RPMI7951 (cell line): ENCODE measurements at regions not wholly inside any gene's neighbourhood (a gene's known extent, or its start where the extent isn't known, plus 50 kb on each side); places are given as distances from the start of the nearest gene placed in this dataset.

Source experiments
- DNase-seq: peaks from one replicate; pipeline ENCODE4 v3.0.0-alpha.2; 2012; ENCODE audit warnings: low read depth

GRCh38 chr17:62882284-62882683 is 74.2 kb upstream of the MARCHF10 start:
- DNase-seq = no peak

DNA sequence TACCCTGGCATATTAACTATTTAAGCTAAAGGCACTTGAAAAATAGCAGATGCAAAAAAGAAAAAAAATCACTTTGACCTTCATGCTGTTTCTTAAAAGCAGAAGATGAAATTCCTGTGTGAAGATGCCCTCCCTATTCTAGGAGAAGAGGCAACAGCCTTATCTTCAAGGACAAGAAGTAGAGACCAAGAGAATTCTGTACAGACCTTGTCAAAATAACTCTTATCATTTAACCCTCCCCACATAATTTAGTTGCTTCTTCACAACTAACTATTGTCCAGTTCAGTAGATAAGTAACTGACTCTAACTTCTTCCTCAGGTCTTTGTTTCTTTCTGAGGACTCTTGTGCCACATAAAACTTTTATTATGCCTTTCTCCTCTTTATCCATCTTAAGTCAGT is 72.0 kb upstream of the MARCHF10 start:
- no peak for DNase-seq

- DNase-seq = no peak
Measured at GRCh38 chr17:62876673-62877405, 68.7 kb upstream of the MARCHF10 start.

GRCh38 chr17:62876063-62876462 is 67.9 kb upstream of the MARCHF10 start:
- no peak for DNase-seq

- DNase-seq = no peak
Measured at GRCh38 chr17:62875296-62875695, 67.2 kb upstream of the MARCHF10 start.

DNA sequence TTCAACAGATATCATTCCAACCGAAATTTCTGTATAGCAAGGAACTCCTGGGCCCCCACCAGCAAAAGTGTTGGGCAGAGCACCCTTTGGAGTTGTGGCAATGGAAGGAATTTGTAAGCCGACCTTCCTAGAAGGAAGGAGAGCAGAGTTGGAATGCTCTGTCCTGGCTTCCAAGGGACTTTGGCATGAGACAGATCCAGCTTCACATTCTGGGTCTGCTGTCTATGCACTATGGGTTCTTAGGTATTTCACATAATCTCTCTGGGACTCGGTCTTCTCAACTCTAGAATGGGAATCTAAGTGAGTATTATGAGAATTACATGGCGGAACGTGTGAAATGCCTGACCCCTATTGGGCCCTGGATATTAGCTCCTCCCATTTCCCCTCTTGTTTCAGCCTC is 63.2 kb upstream of the MARCHF10 start:
- no peak for DNase-seq

GRCh38 chr17:62870552-62870971 is 62.4 kb upstream of the MARCHF10 start:
- DNase-seq = no peak

DNA sequence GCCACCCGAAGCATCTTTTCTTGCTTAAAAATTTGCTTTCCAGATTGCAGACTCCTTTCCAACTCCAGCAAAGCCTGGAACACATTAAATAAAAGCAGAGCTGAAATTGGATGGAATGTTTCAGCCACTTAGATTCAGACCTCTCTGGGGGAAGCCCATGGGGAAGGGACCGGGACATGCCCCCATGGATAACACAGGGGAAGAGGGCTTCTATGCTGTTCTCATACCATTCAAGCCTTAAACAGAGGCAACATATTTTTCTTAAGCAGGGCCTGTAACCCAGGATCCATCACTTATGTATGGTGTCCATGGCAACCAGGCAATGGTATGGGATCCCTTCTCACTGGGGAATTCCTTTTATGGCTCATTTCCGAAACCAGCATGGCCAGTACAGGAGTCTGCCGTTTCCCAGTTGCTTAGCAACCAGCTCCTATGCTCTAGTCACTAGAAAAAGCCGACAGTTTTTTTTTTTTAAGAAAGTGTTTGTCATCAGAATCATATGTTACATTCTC is 62.0 kb upstream of the MARCHF10 start:
- peak; percentile 68 for DNase-seq

DNA sequence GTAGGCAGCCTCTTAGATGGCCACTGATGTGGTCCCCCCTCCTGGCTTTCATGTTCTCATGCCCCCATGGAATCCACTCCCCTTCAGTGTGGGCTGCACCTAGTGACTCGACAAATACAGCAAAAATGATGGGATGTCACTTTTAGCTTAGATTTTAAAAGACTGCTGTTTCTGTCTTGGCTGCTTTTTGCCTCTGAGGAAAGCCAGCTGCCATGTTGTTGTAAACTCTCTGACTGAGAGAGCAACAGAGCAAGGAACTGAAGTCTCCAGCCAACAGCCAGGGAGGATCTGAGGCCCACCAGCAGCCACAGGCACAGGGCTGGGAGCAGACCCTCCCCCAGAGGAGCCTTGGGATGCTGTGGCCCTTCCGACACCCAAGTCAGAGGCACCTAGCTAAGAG is 60.6 kb upstream of the MARCHF10 start:
- DNase-seq = no peak

- no peak for DNase-seq
Measured at GRCh38 chr17:62868008-62868407, 59.9 kb upstream of the MARCHF10 start.

- DNase-seq = no peak
Measured at GRCh38 chr17:62867303-62867702, 59.2 kb upstream of the MARCHF10 start.

DNA sequence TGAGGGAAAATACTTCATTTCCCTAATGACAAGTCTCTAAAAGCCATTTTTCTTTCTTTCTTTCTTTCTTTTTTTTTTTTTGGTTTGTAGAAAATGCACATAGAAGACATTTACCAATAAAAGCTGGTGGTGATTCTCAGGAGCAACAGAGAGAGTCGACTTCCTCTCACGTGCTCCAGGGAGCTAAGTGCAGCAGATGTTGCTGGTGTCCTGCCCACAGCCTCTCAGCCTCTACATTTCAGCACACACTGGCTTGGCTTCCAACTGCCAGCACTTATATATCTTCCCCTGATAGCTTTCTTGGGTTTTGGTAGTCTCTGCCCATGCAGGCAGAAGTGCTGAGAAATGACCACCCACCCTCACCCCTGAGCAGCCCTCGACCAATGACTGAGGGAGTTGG is 58.4 kb upstream of the MARCHF10 start:
- no peak for DNase-seq

GRCh38 chr17:62865586-62865985 is 57.5 kb upstream of the MARCHF10 start:
- no peak for DNase-seq

GRCh38 chr17:62862251-62862650 is 54.1 kb upstream of the MARCHF10 start:
- DNase-seq = no peak

DNA sequence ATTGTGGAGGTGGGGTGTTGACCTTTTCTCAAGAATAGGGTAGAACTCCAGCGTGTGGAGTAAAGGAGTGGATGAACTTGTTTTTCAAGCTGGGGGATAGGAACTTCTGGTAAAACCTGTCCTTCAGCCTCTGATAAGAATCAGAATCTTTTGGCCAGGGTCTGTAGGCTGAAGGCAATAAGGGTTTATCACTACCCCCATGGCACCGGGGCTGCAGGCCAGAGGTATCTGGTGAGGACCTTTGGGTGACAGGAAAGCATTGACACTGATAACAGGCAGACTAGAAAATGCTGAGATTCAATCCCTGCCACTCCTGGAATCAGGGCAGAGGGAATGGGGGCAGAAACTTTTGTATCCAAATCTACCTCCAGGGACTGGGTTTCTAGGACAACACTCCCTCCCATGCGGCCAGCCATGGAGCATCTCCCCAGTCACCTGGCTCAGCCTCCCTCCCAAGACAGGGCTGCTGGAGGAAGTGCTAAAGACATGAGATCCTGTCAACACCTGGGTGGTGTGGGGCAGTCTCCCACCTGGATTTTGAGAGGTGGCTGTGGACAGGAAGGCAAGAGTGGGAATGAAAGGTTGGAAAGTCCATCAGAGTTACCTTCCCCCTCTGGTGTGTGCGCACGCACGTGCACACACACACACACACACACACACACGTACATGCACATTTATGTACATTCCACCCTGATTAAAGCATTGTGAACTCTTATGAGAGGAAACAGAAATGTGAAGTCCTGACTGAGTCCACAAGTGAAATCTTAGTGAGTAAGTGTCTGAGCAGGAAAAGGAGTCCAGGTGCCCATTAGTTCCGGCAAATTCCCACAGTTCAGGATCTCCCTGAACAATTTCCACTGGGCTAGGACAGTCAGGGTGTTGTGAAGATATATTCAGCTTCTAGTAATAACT is 53.1 kb upstream of the MARCHF10 start:
- DNase-seq = peak; percentile 8

DNA sequence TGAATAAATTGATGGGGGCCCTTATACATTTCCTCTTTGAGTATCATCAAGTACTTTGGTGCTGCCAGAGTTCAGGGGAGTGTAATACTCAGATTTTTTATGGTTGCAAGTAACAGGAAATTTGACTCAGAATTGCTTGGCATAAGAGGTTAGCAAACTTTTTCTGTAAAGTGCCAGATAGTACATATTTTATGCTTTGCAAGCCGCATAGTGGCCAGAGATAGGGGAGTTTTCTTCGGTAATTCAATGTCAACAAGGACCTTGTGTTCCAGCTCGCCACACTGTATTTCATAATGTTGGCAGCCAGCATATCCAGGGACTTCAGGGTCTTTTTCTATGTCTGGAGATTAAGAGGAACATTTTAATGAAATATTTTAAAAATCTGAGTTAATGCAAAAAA is 51.0 kb upstream of the MARCHF10 start:
- no peak for DNase-seq
